ENCODE measurements at regions not wholly inside any gene's neighbourhood (a gene's known extent, or its start where the extent isn't known, plus 50 kb on each side); places are given as distances from the start of the nearest gene placed in this dataset.

DNA sequence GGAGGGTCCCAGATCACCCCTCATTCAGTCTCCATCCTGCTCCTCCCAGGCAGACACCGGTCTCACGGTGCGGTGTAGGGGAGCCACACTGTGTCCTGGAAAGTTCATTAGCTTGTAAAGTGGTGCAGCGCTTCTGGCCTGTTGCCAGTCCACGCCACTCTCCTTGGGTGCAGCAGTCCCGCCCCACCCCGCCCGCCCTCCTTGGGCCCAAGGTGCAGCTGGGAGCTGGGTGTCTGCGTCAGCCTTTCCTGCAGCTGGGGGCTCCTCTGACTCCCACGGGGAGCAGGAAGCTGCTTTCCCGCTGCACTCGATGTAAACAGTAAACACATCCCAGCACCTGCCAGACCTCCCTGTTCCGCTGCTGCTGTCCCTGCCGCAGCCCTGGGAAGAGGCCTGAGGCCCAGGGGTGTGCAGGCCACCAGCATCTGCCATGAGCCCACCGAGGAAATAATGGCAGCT, 53.8 kb upstream of the ASB18 start:
- Histone ChIP-seq H3K79me2 (no peaks in the 10 kb centered on the region), H3K4me1 (no peaks in the 10 kb centered on the region), H3K27me3 (ENCODE audit: control insufficient read depth, insufficient read depth, low read length) (no peaks in the 10 kb centered on the region), H3K4me3 (ENCODE audit: low read depth, low read length) (no peak overlapping the region), H2AFZ (no peak overlapping the region), H3K9ac (no peak overlapping the region), H3K27ac (no peak overlapping the region), H3K9me3 (ENCODE audit: control insufficient read depth, low read length) (no peaks in the 10 kb centered on the region), H3K4me2 (ENCODE audit: low read length) (no peak overlapping the region), H3K36me3 (ENCODE audit: control insufficient read depth, insufficient read depth, low read length) (no peaks in the 10 kb centered on the region)
- TF ChIP-seq, protein P1, sequence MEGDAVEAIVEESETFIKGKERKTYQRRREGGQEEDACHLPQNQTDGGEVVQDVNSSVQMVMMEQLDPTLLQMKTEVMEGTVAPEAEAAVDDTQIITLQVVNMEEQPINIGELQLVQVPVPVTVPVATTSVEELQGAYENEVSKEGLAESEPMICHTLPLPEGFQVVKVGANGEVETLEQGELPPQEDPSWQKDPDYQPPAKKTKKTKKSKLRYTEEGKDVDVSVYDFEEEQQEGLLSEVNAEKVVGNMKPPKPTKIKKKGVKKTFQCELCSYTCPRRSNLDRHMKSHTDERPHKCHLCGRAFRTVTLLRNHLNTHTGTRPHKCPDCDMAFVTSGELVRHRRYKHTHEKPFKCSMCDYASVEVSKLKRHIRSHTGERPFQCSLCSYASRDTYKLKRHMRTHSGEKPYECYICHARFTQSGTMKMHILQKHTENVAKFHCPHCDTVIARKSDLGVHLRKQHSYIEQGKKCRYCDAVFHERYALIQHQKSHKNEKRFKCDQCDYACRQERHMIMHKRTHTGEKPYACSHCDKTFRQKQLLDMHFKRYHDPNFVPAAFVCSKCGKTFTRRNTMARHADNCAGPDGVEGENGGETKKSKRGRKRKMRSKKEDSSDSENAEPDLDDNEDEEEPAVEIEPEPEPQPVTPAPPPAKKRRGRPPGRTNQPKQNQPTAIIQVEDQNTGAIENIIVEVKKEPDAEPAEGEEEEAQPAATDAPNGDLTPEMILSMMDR (IDR thresholded peaks at IDR 0.05), result no peak

DNA sequence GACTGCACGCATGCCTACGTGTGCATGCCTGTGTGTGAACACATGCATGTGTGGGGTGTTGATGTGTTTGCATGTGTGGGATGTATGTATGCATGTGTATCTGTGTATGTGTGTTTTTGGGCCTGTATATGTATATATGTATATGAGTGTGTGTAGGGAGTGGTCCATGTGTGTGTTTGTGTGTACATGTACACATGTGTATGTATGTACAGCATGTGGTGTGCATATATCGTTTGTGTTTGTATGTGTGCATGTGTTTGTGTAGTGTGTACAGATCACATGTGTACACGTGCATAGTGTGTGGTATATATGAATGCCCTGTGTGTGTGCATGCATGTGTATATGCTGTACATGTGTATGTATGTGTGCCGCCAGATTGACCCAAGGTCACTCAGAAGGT, 54.2 kb upstream of the ASB18 start:
- no peaks in the 10 kb centered on the region for H3K4me1 ChIP-seq
- H2AFZ ChIP-seq, result no peak overlapping the region
- H3K4me3 ChIP-seq (ENCODE audit: low read depth, low read length), result no peak overlapping the region
- H3K27me3 ChIP-seq (ENCODE audit: control insufficient read depth, insufficient read depth, low read length), result no peaks in the 10 kb centered on the region
- H3K4me2 ChIP-seq (ENCODE audit: low read length), result no peak overlapping the region
- H3K27ac ChIP-seq, result no peak overlapping the region
- H3K9me3 ChIP-seq (ENCODE audit: control insufficient read depth, low read length), result no peaks in the 10 kb centered on the region
- no peaks in the 10 kb centered on the region for H3K79me2 ChIP-seq
- no peaks in the 10 kb centered on the region for H3K36me3 ChIP-seq (ENCODE audit: control insufficient read depth, insufficient read depth, low read length)
- H3K9ac ChIP-seq, result no peak overlapping the region
- TF ChIP-seq, protein P1 (IDR thresholded peaks at IDR 0.05), result no peak

DNA sequence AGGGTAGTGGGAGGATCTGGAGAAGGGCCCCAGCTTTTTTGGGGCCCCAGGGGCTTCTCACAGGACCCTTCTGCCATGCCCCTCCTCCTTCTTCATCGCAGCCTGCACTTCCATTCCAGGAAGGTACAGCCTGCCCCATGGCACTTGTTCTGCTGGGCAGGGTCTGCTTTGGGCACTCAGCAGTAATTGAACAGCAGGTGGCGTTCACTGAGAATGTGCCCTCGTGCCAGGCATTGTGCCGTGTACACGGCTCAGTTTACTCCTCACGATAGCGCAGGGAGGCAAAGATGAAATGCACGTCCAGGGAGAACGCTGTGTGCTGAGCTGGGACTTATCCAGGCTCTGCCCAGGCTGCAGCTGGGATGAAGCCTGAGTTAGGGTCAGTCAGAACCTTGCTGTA, 54.8 kb upstream of the ASB18 start:
- no peaks in the 10 kb centered on the region for H3K27me3 ChIP-seq (ENCODE audit: control insufficient read depth, insufficient read depth, low read length)
- TF ChIP-seq, protein P1 (IDR thresholded peaks at IDR 0.05), result no peak
- H3K9me3 ChIP-seq (ENCODE audit: control insufficient read depth, low read length), result no peaks in the 10 kb centered on the region
- no peaks in the 10 kb centered on the region for H3K4me1 ChIP-seq
- no peak overlapping the region for H2AFZ ChIP-seq
- H3K79me2 ChIP-seq, result no peaks in the 10 kb centered on the region
- no peak overlapping the region for H3K4me2 ChIP-seq (ENCODE audit: low read length)
- H3K9ac ChIP-seq, result no peak overlapping the region
- no peaks in the 10 kb centered on the region for H3K36me3 ChIP-seq (ENCODE audit: control insufficient read depth, insufficient read depth, low read length)
- H3K27ac ChIP-seq, result no peak overlapping the region
- H3K4me3 ChIP-seq (ENCODE audit: low read depth, low read length), result no peak overlapping the region

DNA sequence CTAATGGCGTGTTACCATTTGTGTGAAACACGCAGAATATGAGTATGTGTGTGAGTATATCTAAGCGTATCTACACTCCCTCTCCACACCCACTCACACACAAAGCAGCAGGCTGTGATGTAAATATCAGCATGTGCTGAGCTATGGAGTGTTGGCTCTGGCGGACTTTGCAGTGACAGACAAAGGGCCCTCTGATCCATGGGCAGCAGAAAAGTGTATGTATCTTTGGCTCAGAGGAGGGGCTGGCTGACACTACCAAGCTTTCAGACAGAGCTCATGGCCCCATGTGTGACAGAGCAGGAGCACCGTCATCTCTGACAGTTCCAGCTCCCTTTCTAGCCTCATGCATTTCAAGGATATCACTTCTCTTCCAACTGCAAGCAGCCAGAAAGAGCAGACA, 57.2 kb upstream of the ASB18 start:
- H3K79me2 ChIP-seq, result no peaks in the 10 kb centered on the region
- H2AFZ ChIP-seq, result no peak overlapping the region
- TF ChIP-seq, protein P1 (IDR thresholded peaks at IDR 0.05), result no peak
- H3K4me2 ChIP-seq (ENCODE audit: low read length), result no peak overlapping the region
- no peak overlapping the region for H3K27ac ChIP-seq
- H3K9ac ChIP-seq, result no peak overlapping the region
- H3K4me3 ChIP-seq (ENCODE audit: low read depth, low read length), result no peak overlapping the region
- no peaks in the 10 kb centered on the region for H3K36me3 ChIP-seq (ENCODE audit: control insufficient read depth, insufficient read depth, low read length)
- H3K9me3 ChIP-seq (ENCODE audit: control insufficient read depth, low read length), result no peaks in the 10 kb centered on the region
- H3K4me1 ChIP-seq, result no peaks in the 10 kb centered on the region
- no peaks in the 10 kb centered on the region for H3K27me3 ChIP-seq (ENCODE audit: control insufficient read depth, insufficient read depth, low read length)

DNA sequence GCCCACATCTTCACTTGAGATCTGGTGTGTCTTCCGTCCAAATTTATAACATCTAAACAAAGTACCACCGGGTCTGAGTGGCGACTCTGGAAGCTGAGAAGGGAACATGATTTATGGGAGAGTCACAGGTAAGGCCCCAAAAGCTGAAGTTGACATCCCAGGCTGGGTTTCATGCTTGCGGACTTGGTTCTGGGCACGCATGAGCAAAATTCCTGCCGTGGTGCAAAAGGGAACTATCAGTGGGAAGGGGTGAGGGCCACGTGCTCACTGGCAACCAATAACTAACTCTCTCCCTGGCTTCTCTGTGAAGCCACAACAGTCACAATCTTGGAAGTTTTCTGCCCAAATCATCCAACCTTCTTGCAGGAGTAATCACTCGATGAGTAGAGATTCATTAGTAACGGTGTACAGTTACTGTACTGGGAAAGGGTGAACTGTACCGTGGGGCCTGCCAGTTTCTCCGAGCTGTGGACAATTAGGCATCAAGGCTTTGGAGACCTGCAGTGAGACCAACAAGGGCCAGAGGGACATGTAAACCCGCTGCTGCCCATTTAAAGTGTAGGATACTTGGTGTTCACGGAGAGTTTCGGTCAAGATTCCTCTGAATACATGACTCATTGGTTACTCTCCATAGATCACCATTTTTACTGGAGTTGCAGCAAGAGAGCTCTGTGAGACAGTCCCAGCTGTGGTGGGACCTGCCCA, 69.4 kb upstream of the ASB18 start:
- Histone ChIP-seq H2AFZ (no peak overlapping the region), H3K9ac (no peak overlapping the region), H3K4me1 (no peaks in the 10 kb centered on the region), H3K4me3 (ENCODE audit: low read depth, low read length) (no peak overlapping the region), H3K4me2 (ENCODE audit: low read length) (no peak overlapping the region), H3K36me3 (ENCODE audit: control insufficient read depth, insufficient read depth, low read length) (no peaks in the 10 kb centered on the region), H3K27me3 (ENCODE audit: control insufficient read depth, insufficient read depth, low read length) (no peaks in the 10 kb centered on the region), H3K27ac (no peak overlapping the region), H3K79me2 (no peaks in the 10 kb centered on the region), H3K9me3 (ENCODE audit: control insufficient read depth, low read length) (no peaks in the 10 kb centered on the region)
- TF ChIP-seq, protein P1 (IDR thresholded peaks at IDR 0.05), result no peak

All from parathyroid adenoma (tissue), 2 donors.